Heart left ventricle (tissue), 16 donors: ENCODE measurements at regions not wholly inside any gene's neighbourhood (a gene's known extent, or its start where the extent isn't known, plus 50 kb on each side); places are given as distances from the start of the nearest gene placed in this dataset.

ENCODE experiments used
- ATAC-seq, 4 donors: fragments of 200-7000 bp; cut with Tn5 transposase; one replicate each; pipeline ENCODE4 v1.9.1; 2020 to 2022; ENCODE audit warnings: moderate library complexity in 4 of 4, mild to moderate bottlenecking in 3 of 4, moderate number of reproducible peaks in 1 of 4
- DNase-seq, 5 donors: peaks; one replicate each; pipeline ENCODE4 v3.0.0-alpha.2; 2020
- H3K27ac ChIP-seq, 12 donors: fragments of 200-600 bp; sonication (generic) in 4 of 12; one replicate each; pipeline versions ENCODE4 v1.5.0 to v1.8.0; 2016 to 2022; ENCODE audit warnings: mild to moderate bottlenecking in 2 of 12
- H3K27me3 ChIP-seq, 9 donors: fragments of 200-600 bp; sonication (generic) in 2 of 9; one replicate each; pipeline versions ENCODE4 v1.5.1 to v1.8.0; 2016 to 2022; ENCODE audit warnings: mild to moderate bottlenecking in 3 of 9
- H3K36me3 ChIP-seq, 9 donors: fragments of 200-600 bp; sonication (generic) in 2 of 9; one replicate each; pipeline versions ENCODE4 v1.5.0 to v1.8.0; 2018 to 2022; ENCODE audit warnings: mild to moderate bottlenecking in 2 of 9
- H3K4me1 ChIP-seq, 12 donors: fragments of 200-600 bp; sonication (generic) in 4 of 12; one replicate each; pipeline versions ENCODE4 v1.5.0 to v1.8.0; 2016 to 2022; ENCODE audit warnings: mild to moderate bottlenecking in 3 of 12
- H3K4me3 ChIP-seq, 12 donors: fragments of 200-600 bp; sonication (generic) in 4 of 12; one replicate each; pipeline versions ENCODE4 v1.5.0 to v1.8.0; 2017 to 2022; ENCODE audit warnings: mild to moderate bottlenecking in 9 of 12, moderate library complexity in 4 of 12
- H3K9me3 ChIP-seq, 12 donors: fragments of 200-600 bp; sonication (generic) in 4 of 12; one replicate each; pipeline versions ENCODE4 v1.5.0 to v1.8.0; 2016 to 2022; ENCODE audit warnings: mild to moderate bottlenecking in 1 of 12
- CTCF ChIP-seq, 12 donors: fragments of 200-600 bp; sonication (generic) in 4 of 12; IDR thresholded peaks; one replicate each; pipeline versions ENCODE4 v1.5.0 to v1.8.0; 2018 to 2022; ENCODE audit warnings: antibody characterized with exemption in 12 of 12, mild to moderate bottlenecking in 5 of 12
- POLR2A ChIP-seq, 2 donors: fragments of 450-650 bp; IDR thresholded peaks; one replicate each; pipeline ENCODE4 v1.6.1; 2017; ENCODE audit warnings: antibody characterized with exemption in 2 of 2, mild to moderate bottlenecking in 2 of 2, moderate library complexity in 2 of 2
- WGBS, 4 donors: extraction: QIAGEN DNeasy Blood & Tissue Kit in 2 of 4; methylation state at CpG; one replicate each; pipeline versions ENCODE4 v1.1.5 to v1.1.7; 2013 to 2018; 5-methylcytosine and 5-hydroxymethylcytosine counted together
- intact Hi-C, 10 donors: fragments of 100-400 bp; cut with DNase I; formaldehyde crosslinking; loops; one replicate each; pipeline versions ENCODE4 v1.11.1 to v1.14.2; 2022
- donor health status: ischemic (EF 13 %, LVEDD 7.1; RV severe dilation, severe dysfunction).
- donor health status: healthy with polysubstance abuse.
- donor health status: DM: no; HTN: yes; CAD: no.
- donor health status: DM: no; HTN: no; CAD: no.
- donor health status: ischemic (EF 25% LVEDD 6.9; RV normal size, moderate dysfunction).
- donor health status: ischemic (EF 25% LVEDD 5.7; RV mildly dilated, moderate dysfunction).
- donor health status: healthy.
- donor health status: DM: yes; HTN: yes; CAD: no.
- donor health status: ischemic (EF 35%, LVEDD 5.7; RV mildly dilated, moderate dysfunction).
- donor health status: nonischemic (EF 11% LVEDD 7.7; RV severe dilation, severe dysfunction).
- donor health status: DM: yes; HTN: yes; CAD: no.
- donor health status: PGD.
- donor health status: ischemic (EF 29% LVEDD 5.4; RV normal size, mild dysfunction).
- donor health status: nonischemic (EF 23%, LVEDD 6.1; RV moderate dilation, normal function).

- Histone ChIP-seq H3K36me3 (no peaks in the 10 kb centered on the region), H3K27me3 (no peaks in the 10 kb centered on the region), H3K9me3 (peaks cover 0 to under 1% (median 0%) of the 10 kb centered on the region in 12 donors), H3K4me1 (peaks cover 0 to 19% (median 5%) of the 10 kb centered on the region in 12 donors), H3K4me3 (no peak overlapping the region), H3K27ac (no peak overlapping the region)
- intact Hi-C loops = no loop called here
- no peak for ATAC-seq
- TF ChIP-seq CTCF (IDR thresholded peaks at IDR 0.05) (no peak), POLR2A (IDR thresholded peaks at IDR 0.05) (no peak)
- 88 to 97% (median 94%) methylated on average over 10 of the region's 10 CpGs for WGBS, 4 donors
- no peak for DNase-seq
Observed at GRCh38 chr16:9363520-9363919, 272.1 kb downstream of the HAPSTR1 start.

GRCh38 chr16:9364721-9365369 is 273.4 kb downstream of the HAPSTR1 start:
- Histone ChIP-seq H3K9me3 (no peaks in the 10 kb centered on the region), H3K27ac (peak overlapping the region in 5 of 12 donors; percentile 22 to 82 (median 64)), H3K4me3 (no peak overlapping the region), H3K27me3 (no peaks in the 10 kb centered on the region), H3K4me1 (peaks cover 0 to 21% (median 5%) of the 10 kb centered on the region in 12 donors), H3K36me3 (no peaks in the 10 kb centered on the region)
- ATAC-seq (no peak), DNase-seq (no peak)
- TF ChIP-seq POLR2A (IDR thresholded peaks at IDR 0.05) (no peak), CTCF (IDR thresholded peaks at IDR 0.05) (no peak)
- intact Hi-C loops = loop anchor here in 2 of 10 donors (1.0 to 5.0 kb wide), 2 partner anchors 77 to 82 kb away; no protein-coding TSS in a partner anchor
- WGBS, 4 donors = 58 to 72% (median 62%) methylated on average over 2 of the region's 2 CpGs

- H3K4me3 ChIP-seq = no peak overlapping the region
- no peaks in the 10 kb centered on the region for H3K9me3 ChIP-seq
- peak in 4 of 5 donors; percentile 71 to 89 (median 81) for DNase-seq
- WGBS, 4 donors = 7 to 41% (median 16%) methylated on average over 1 of the region's 1 CpG
- H3K36me3 ChIP-seq = no peaks in the 10 kb centered on the region
- TF ChIP-seq CTCF (IDR thresholded peaks at IDR 0.05) (no peak), POLR2A (IDR thresholded peaks at IDR 0.05) (no peak)
- peak overlapping the region in 10 of 12 donors; percentile 51 to 82 (median 66) for H3K27ac ChIP-seq
- H3K4me1 ChIP-seq = peaks cover 0 to 26% (median 5%) of the 10 kb centered on the region in 12 donors
- no peaks in the 10 kb centered on the region for H3K27me3 ChIP-seq
- peak; percentile 90 to 94 (median 93) for ATAC-seq
- intact Hi-C loops = loop anchor here in 2 of 10 donors (1.0 to 5.0 kb wide), 2 partner anchors 77 to 82 kb away; no protein-coding TSS in a partner anchor
Observed at GRCh38 chr16:9365370-9365728, 273.9 kb downstream of the HAPSTR1 start.

- WGBS, 4 donors = 84 to 85% (median 85%) methylated on average over 8 of the region's 8 CpGs
- H3K4me1 ChIP-seq = peaks cover 0 to 29% (median 5%) of the 10 kb centered on the region in 12 donors
- TF ChIP-seq CTCF (IDR thresholded peaks at IDR 0.05) (no peak), POLR2A (IDR thresholded peaks at IDR 0.05) (no peak)
- peak overlapping the region in 10 of 12 donors; percentile 51 to 82 (median 66) for H3K27ac ChIP-seq
- no peaks in the 10 kb centered on the region for H3K27me3 ChIP-seq
- no peak for DNase-seq
- intact Hi-C loops = loop anchor here in 1 of 10 donors (5.0 kb wide), 1 partner anchor 76 kb away; no protein-coding TSS in a partner anchor
- no peak overlapping the region for H3K4me3 ChIP-seq
- H3K36me3 ChIP-seq = no peaks in the 10 kb centered on the region
- ATAC-seq = no peak
- H3K9me3 ChIP-seq = peaks cover 0 to under 1% (median 0%) of the 10 kb centered on the region in 12 donors
Observed at GRCh38 chr16:9366048-9366969, 274.9 kb downstream of the HAPSTR1 start.
